ENCODE measurements at regions not wholly inside any gene's neighbourhood (a gene's known extent, or its start where the extent isn't known, plus 50 kb on each side); places are given as distances from the start of the nearest gene placed in this dataset.

GRCh38 chr1:30637183-30637980, 86.0 kb downstream of the MATN1 start:
- no peak for DNase-seq

GRCh38 chr1:30636621-30637020, 86.8 kb downstream of the MATN1 start:
- no peak for DNase-seq

- DNase-seq, result no peak
These were observed 87.9 kb downstream of the MATN1 start for GRCh38 chr1:30635391-30635975.

GRCh38 chr1:30634507-30634906, 88.9 kb downstream of the MATN1 start:
- no peak for DNase-seq

GRCh38 chr1:30633294-30633693, 90.1 kb downstream of the MATN1 start:
- DNase-seq, result no peak

- DNase-seq, result no peak
These were observed 90.9 kb downstream of the MATN1 start for GRCh38 chr1:30632481-30632880.

GRCh38 chr1:30631700-30632099, 91.7 kb downstream of the MATN1 start:
- no peak for DNase-seq

GRCh38 chr1:30629501-30629900, 93.9 kb downstream of the MATN1 start:
- DNase-seq, result no peak

- DNase-seq, result no peak
These were observed 95.4 kb downstream of the MATN1 start for GRCh38 chr1:30627994-30628393.

GRCh38 chr1:30627206-30627605, 96.2 kb downstream of the MATN1 start:
- no peak for DNase-seq

GRCh38 chr1:30623431-30623830, 100.0 kb downstream of the MATN1 start:
- no peak for DNase-seq

GRCh38 chr1:30619619-30620018, 103.8 kb downstream of the MATN1 start:
- DNase-seq, result no peak

- DNase-seq, result no peak
These were observed 105.0 kb downstream of the MATN1 start for GRCh38 chr1:30618335-30618747.

GRCh38 chr1:30616759-30617158, 106.6 kb downstream of the MATN1 start:
- DNase-seq, result no peak

- no peak for DNase-seq
These were observed 107.4 kb downstream of the MATN1 start for GRCh38 chr1:30615816-30616590.

- DNase-seq, result no peak
These were observed 108.1 kb downstream of the MATN1 start for GRCh38 chr1:30615076-30615795.

- DNase-seq, result no peak
These were observed 110.2 kb downstream of the MATN1 start for GRCh38 chr1:30613188-30613587.

- DNase-seq, result no peak
These were observed 110.8 kb downstream of the MATN1 start for GRCh38 chr1:30612536-30613065.

GRCh38 chr1:30611741-30612309, 111.6 kb downstream of the MATN1 start:
- DNase-seq, result no peak

- no peak for DNase-seq
These were observed 112.5 kb downstream of the MATN1 start for GRCh38 chr1:30610917-30611316.

GRCh38 chr1:30609999-30610345, 113.4 kb downstream of the MATN1 start:
- DNase-seq, result no peak

- no peak for DNase-seq
These were observed 113.9 kb downstream of the MATN1 start for GRCh38 chr1:30609336-30609998.

All from activated T-cell treated with anti-CD3 and anti-CD28 coated beads, Interleukin-2, amount 50 U/mL, for 1 hour (primary cell).